H1 (cell line): ENCODE measurements at regions not wholly inside any gene's neighbourhood (a gene's known extent, or its start where the extent isn't known, plus 50 kb on each side); places are given as distances from the start of the nearest gene placed in this dataset.

Experiments
- CBX5 ChIP-seq: fragments of 300-800, 300-1000 bp; sonication (generic); IDR thresholded peaks from 2 replicates; pipeline ENCODE4 v1.7.1; 2016; ENCODE audit warnings: antibody characterized with exemption, low read length, low read depth
- HDAC2 ChIP-seq, 2 experiments: fragments of 300-600 bp in 1 of 2; sonication (generic) in 1 of 2; IDR thresholded peaks; 2 replicates each; pipeline ENCODE4 v1.6.1; 2011 to 2012; ENCODE audit warnings: low read depth in 2 of 2, low read length in 2 of 2, mild to moderate bottlenecking in 2 of 2, moderate library complexity in 2 of 2, borderline replicate concordance in 1 of 2, inconsistent platforms in 1 of 2
- RFX5 ChIP-seq: IDR thresholded peaks from 2 replicates; pipeline ENCODE4 v1.6.1; 2011; ENCODE audit warnings: low read depth, low read length, improper control_type of control experiment, borderline replicate concordance
- SP1 ChIP-seq: IDR thresholded peaks from 2 replicates; pipeline ENCODE4 v1.6.1; 2011; ENCODE audit warnings: low read depth, low read length
- TEAD4 ChIP-seq: IDR thresholded peaks from 2 replicates; pipeline ENCODE4 v1.6.1; 2012; ENCODE audit warnings: low read depth, low read length, inconsistent platforms, mixed read lengths

DNA sequence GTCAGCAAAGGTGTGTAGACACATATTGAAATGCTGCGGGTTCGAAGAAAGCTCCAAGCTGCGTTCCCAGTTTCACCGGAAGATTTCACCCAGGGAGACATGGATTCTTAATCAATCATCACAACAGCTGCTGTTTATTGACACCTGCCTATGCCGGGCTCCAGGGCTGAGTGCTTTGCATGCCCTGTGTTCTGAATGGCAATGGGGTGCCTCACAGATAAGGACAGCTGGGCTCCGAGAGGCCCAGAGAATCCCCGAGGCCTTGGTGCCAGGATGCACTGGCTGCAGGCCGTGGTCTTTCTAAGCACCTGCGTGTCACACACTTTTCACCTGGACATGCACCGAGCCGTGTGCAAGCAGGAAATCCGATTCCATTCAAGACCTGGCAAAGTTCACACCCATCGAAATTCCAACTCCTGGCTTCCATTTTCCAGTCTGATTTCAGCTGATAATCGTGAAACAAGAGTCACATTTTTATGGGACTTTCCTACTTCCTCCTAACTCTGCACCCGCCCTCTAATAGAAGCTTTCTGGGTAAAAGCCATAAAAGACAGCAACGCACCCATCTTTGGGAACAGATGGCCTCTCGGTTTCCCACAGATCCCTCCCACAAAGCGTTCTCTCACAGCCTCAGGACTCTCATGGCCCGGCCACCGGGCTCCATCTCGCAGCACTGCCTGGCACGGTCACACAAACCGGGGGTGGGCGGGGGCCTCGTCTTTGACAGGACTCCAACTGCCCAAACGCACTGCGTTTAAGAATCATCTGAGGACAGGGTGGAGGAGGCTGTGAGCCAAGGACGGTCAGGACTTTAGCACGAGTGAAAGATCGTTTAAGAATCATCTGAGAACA is 245.6 kb upstream of the SALL3 start (continued):
- no peak for TF ChIP-seq CBX5
- TF ChIP-seq RFX5: no peak
- TF ChIP-seq SP1: no peak
- TF ChIP-seq HDAC2 (IDR thresholded peaks at IDR 0.05; ENCODE audit: borderline replicate concordance in 1 of 2, low read depth in 2 of 2, low read length in 2 of 2): no peak
- no peak for TF ChIP-seq TEAD4
